GM12878 (cell line): ENCODE measurements at regions not wholly inside any gene's neighbourhood (a gene's known extent, or its start where the extent isn't known, plus 50 kb on each side); places are given as distances from the start of the nearest gene placed in this dataset.

Source experiments
- ATAC-seq: fragments of 200-7000 bp; cut with Tn5 transposase; 3 replicates; pipeline ENCODE4 v1.9.1; 2020; ENCODE audit warnings: mild to moderate bottlenecking, moderate library complexity
- BruUV-seq: library from RNA; stranded (reverse); fragments of 400-500 nt; replicated peaks from 2 replicates; lab custom pipeline; 2021; lab: Mats Ljungman, UMichigan
- CTCF ChIA-PET: fragments of 300-600 bp; sonication (Branson Sonifier 250); formaldehyde crosslinking; extraction: SDS; loops from one replicate; lab custom pipeline; 2021; ENCODE audit warnings: inconsistent platforms; lab: Yijun Ruan, JAX
- POLR2A ChIA-PET: fragments of 350-600 bp; formaldehyde crosslinking; extraction: SDS; loops from one replicate; lab custom pipeline; 2021; ENCODE audit warnings: inconsistent platforms; lab: Charles Lee
- RAD21 ChIA-PET: fragments of 300-600 bp; sonication (Branson Sonifier 250); formaldehyde crosslinking; loops from one replicate; lab custom pipeline; 2023; ENCODE audit warnings: antibody characterized with exemption; ENCODE audit not compliant: unreplicated experiment; lab: Charles Lee
- SMC1A ChIA-PET: fragments of 300-600 bp; sonication (Branson Sonifier 250); formaldehyde crosslinking; loops from one replicate; lab custom pipeline; 2023; ENCODE audit not compliant: unreplicated experiment, uncharacterized antibody; lab: Charles Lee
- DNase-seq: peaks from one replicate; pipeline ENCODE4 v3.0.0-alpha.2; 2011; ENCODE audit warnings: low read depth, low spot score
- FAIRE-seq: peaks from 3 replicates; lab custom pipeline; 2011; peaks lifted over from hg19 to GRCh38; lab: Jason Lieb, UNC
- H2AFZ ChIP-seq: 2 replicates; pipeline ENCODE4 v1.6.0; 2011; ENCODE audit warnings: low read depth, low read length, control low read depth; ENCODE audit not compliant: control insufficient read depth
- H3K27ac ChIP-seq: 2 replicates; pipeline ENCODE4 v1.5.1; 2011; ENCODE audit warnings: control low read depth; ENCODE audit not compliant: control insufficient read depth, insufficient read depth
- H3K27me3 ChIP-seq, 2 experiments: replicated peaks in 1 of 2; 2 replicates each; pipeline versions ENCODE4 v1.6.0 to v1.6.1; 2011; ENCODE audit warnings: low read length in 1 of 2; ENCODE audit not compliant: control insufficient read depth in 2 of 2, insufficient read depth in 2 of 2
- H3K36me3 ChIP-seq, 2 experiments: 2 replicates each; pipeline ENCODE4 v1.5.1; 2011; ENCODE audit warnings: low read length in 1 of 2; ENCODE audit not compliant: control insufficient read depth in 2 of 2, insufficient read depth in 2 of 2
- H3K4me1 ChIP-seq: 2 replicates; pipeline ENCODE4 v1.6.1; 2011; ENCODE audit warnings: mild to moderate bottlenecking, low read length, moderate library complexity, mixed read lengths; ENCODE audit not compliant: control insufficient read depth, insufficient read depth
- H3K4me2 ChIP-seq: 2 replicates; pipeline ENCODE4 v1.6.0; 2011; ENCODE audit warnings: control low read depth; ENCODE audit not compliant: control insufficient read depth, insufficient read depth
- H3K4me3 ChIP-seq: fragments of 200-600 bp; sonication (generic); 2 replicates; pipeline ENCODE4 v1.5.1; 2016
- H3K79me2 ChIP-seq: 2 replicates; pipeline ENCODE4 v1.6.0; 2011; ENCODE audit warnings: low read length; ENCODE audit not compliant: control insufficient read depth, insufficient read depth
- H3K9ac ChIP-seq: 2 replicates; pipeline ENCODE4 v1.8.0; 2011; ENCODE audit warnings: low read length, control low read depth, mixed read lengths; ENCODE audit not compliant: control insufficient read depth, insufficient read depth
- H3K9me3 ChIP-seq: replicated peaks from 3 replicates; pipeline ENCODE4 v1.5.1; 2011; ENCODE audit warnings: mild to moderate bottlenecking, low read length; ENCODE audit not compliant: control insufficient read depth, insufficient read depth
- H4K20me1 ChIP-seq: 2 replicates; pipeline ENCODE4 v1.6.0; 2011; ENCODE audit not compliant: control insufficient read depth, insufficient read depth
- CBFB ChIP-seq: IDR thresholded peaks from 2 replicates; pipeline ENCODE4 v1.6.1; 2016; ENCODE audit warnings: antibody characterized with exemption, low read depth
- CHD4 ChIP-seq: fragments of 200-600 bp; sonication (generic); IDR thresholded peaks from 2 replicates; pipeline ENCODE4 v1.6.1; 2016; ENCODE audit warnings: mild to moderate bottlenecking
- EP300 ChIP-seq, 2 experiments: fragments of 150-350 bp in 1 of 2; IDR thresholded peaks; 2 replicates each; pipeline ENCODE4 v1.6.1; 2011 to 2012; ENCODE audit warnings: low read depth in 2 of 2, low read length in 2 of 2, borderline replicate concordance in 1 of 2, improper control_type of control experiment in 1 of 2, inconsistent platforms in 1 of 2; ENCODE audit not compliant: control insufficient read depth in 1 of 2
- HSF1 ChIP-seq: fragments of 150-350 bp; IDR thresholded peaks from 2 replicates; pipeline ENCODE4 v1.6.1; 2014; ENCODE audit warnings: mild to moderate bottlenecking, low read depth, low read length
- PBX3 ChIP-seq: IDR thresholded peaks from 2 replicates; pipeline ENCODE4 v1.6.1; 2011; ENCODE audit warnings: mild to moderate bottlenecking, low read depth, low read length, moderate library complexity; ENCODE audit not compliant: insufficient replicate concordance
- POLR2AphosphoS5 ChIP-seq: IDR thresholded peaks from 2 replicates; pipeline ENCODE4 v1.6.1; 2011; ENCODE audit warnings: mild to moderate bottlenecking, low read length, inconsistent platforms
- RB1 ChIP-seq: fragments of 450-650 bp; formaldehyde crosslinking; IDR thresholded peaks from 2 replicates; pipeline ENCODE4 v1.6.1; 2017; ENCODE audit warnings: mild to moderate bottlenecking, borderline replicate concordance
- SUPT20H ChIP-seq: IDR thresholded peaks from 2 replicates; pipeline ENCODE4 v1.6.1; 2011; ENCODE audit warnings: low read depth, mild to moderate bottlenecking, low read length, moderate library complexity, borderline replicate concordance; ENCODE audit not compliant: control insufficient read depth
- WGBS: methylation state at CpG from one replicate; pipeline ENCODE4 v1.1.6; 2016; ENCODE audit warnings: low lambda C conversion rate; ENCODE audit not compliant: insufficient replicate concordance, insufficient coverage; ENCODE audit errors: missing lambda C conversion rate; 5-methylcytosine and 5-hydroxymethylcytosine counted together
- in situ Hi-C: fragments of 300-500 bp; cut with MboI; formaldehyde crosslinking; loops from 9 replicates; pipeline ENCODE4 v1.14.3; 2018; ENCODE audit warnings: mixed read lengths
- intact Hi-C: fragments of 100-400 bp; cut with micrococcal nuclease; formaldehyde crosslinking; loops from one replicate; pipeline ENCODE4 v1.14.2; 2022; ENCODE audit not compliant: unreplicated experiment

- in situ Hi-C loops (no loop called here), intact Hi-C loops (no loop called here)
- Histone ChIP-seq H3K27ac (no peak overlapping the region), H3K4me1 (no peaks in the 10 kb centered on the region), H3K79me2 (no peaks in the 10 kb centered on the region), H3K36me3 (no peaks in the 10 kb centered on the region), H2AFZ (no peak overlapping the region), H3K9ac (no peak overlapping the region), H3K4me2 (no peak overlapping the region), H3K27me3 (no peaks in the 10 kb centered on the region), H3K4me3 (no peak overlapping the region), H4K20me1 (no peaks in the 10 kb centered on the region), H3K9me3 (no peaks in the 10 kb centered on the region)
- POLR2A ChIA-PET = interaction anchor here (0.6 to 0.7 kb wide), 2 partner anchors 225 to 249 kb away, joined by 3 read pairs; no protein-coding TSS in a partner anchor
- RAD21 ChIA-PET = no interaction called here
- FAIRE-seq = no peak
- no peak for ATAC-seq
- no peak for TF ChIP-seq SUPT20H
- SMC1A ChIA-PET = no interaction called here
- CTCF ChIA-PET = interaction anchor here (0.6 kb wide), 1 partner anchor 34 kb away, joined by 3 read pairs; no protein-coding TSS in a partner anchor
- DNase-seq = no peak
- BruUV-seq = no TSS peak
- 46% methylated on average over 3 of the region's 3 CpGs for whole genome bisulfite sequencing
Observed at GRCh38 chr13:76198568-76199163, 562.5 kb downstream of the LMO7 start.

DNA sequence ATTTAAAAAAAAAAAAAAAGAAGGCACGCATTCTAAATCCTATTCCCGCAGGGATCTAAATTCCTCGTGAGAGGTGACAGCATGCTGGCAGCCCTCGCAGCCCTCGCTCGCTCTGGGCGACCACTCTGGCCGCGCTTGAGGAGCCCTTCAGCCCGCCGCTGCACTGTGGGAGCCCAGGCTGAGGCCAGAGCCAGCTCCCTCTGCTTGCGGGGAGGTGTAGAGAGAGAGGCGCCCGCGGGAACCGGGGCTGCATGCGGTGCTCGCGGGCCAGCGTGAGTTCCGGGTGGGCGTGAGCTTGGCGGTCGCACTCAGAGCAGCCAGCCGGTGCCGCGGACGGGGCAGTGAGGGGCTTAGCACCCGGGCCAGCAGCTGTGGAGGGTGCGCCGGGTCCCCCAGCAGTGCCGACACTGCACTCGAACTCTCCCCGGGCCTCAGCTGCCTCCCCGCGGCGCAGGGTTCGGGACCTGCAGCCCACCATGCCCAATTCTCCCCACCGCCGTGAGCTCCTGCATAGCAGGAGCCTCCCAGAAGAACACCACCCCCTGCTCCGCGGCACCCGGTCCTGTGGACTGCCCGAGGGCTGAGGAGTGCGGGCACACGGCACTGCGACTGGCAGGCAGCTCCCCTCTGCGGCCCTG, 553.9 kb downstream of the LMO7 start:
- ChIA-PET RAD21 (no interaction called here), POLR2A (no interaction called here), CTCF (no interaction called here), SMC1A (no interaction called here)
- ATAC-seq (no peak), FAIRE-seq (no peak), DNase-seq (no peak)
- H3K79me2 ChIP-seq = no peaks in the 10 kb centered on the region
- WGBS = 70% methylated on average over 48 of the region's 48 CpGs
- BruUV-seq = no TSS peak
- no peaks in the 10 kb centered on the region for H4K20me1 ChIP-seq
- no peak overlapping the region for H3K4me3 ChIP-seq
- intact Hi-C loops = no loop called here
- H3K4me2 ChIP-seq = no peak overlapping the region
- no peak overlapping the region for H3K9ac ChIP-seq
- H3K27ac ChIP-seq = no peak overlapping the region
- H3K9me3 ChIP-seq = no peaks in the 10 kb centered on the region
- no peaks in the 10 kb centered on the region for H3K4me1 ChIP-seq
- H3K27me3 ChIP-seq = no peaks in the 10 kb centered on the region
- H2AFZ ChIP-seq = no peak overlapping the region
- in situ Hi-C loops = no loop called here
- H3K36me3 ChIP-seq = no peaks in the 10 kb centered on the region
- TF ChIP-seq CBFB (no peak), RB1 (no peak), HSF1 (no peak), EP300 (IDR thresholded peaks at IDR 0.05; ENCODE audit: borderline replicate concordance in 1 of 2, control insufficient read depth in 1 of 2, low read depth in 2 of 2, low read length in 2 of 2) (no peak), CHD4 (no peak), PBX3 (no peak), POLR2AphosphoS5 (no peak)
